SK-N-SH treated with all-trans-retinoic acid at 6 μM for 48 hours (cell line): ENCODE measurements at regions not wholly inside any gene's neighbourhood (a gene's known extent, or its start where the extent isn't known, plus 50 kb on each side); places are given as distances from the start of the nearest gene placed in this dataset.

ENCODE experiments used
- ESRRG ChIP-seq: fragments of 250-450 bp; sonication (Bioruptor Pico); IDR thresholded peaks from 2 replicates; pipeline ENCODE4 v1.6.1; 2021; ENCODE audit warnings: mild to moderate bottlenecking
- ZFP3 ChIP-seq: fragments of 250-450 bp; sonication (Bioruptor Pico); IDR thresholded peaks from 2 replicates; pipeline ENCODE4 v1.5.0; 2020; ENCODE audit warnings: mild to moderate bottlenecking, moderate library complexity

DNA sequence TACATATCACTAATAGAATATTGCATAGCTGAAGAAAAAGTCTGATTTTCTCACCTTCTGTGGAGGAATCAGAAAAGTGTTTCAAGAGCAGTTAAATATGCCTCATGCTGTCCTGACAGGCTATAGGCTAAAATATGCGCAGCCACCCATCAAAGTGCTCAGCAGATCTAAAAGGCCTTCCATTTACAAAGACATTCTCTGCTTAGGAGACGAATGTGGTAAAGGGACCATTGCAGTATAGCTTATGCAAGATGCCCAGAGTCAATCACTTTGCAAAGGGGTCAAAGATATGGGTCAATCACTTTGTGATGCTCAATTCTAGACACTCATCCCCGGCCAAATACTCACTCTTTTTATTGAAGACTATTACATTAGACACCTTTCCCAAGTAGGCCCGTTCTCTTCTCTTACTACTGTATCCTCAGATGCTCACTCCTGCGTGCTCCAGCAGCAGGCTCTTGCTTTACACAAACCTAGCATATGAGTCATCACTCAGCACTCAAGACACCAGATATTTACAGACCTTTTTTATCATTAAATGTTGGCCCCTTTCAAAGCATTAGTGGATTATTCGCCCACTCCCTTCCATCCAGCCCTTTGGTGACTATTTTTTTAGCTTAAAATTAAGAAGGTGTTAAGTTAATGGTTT, 568.2 kb upstream of the CDH18 start:
- TF ChIP-seq ESRRG (no peak), ZFP3 (no peak)
